GM23338 (cell line): ENCODE measurements at regions not wholly inside any gene's neighbourhood (a gene's known extent, or its start where the extent isn't known, plus 50 kb on each side); places are given as distances from the start of the nearest gene placed in this dataset.

Source experiments
- ATAC-seq: fragments of 200-7000 bp; cut with Tn5 transposase; 3 replicates; pipeline ENCODE4 v1.9.1; 2020
- DNase-seq: peaks from one replicate; pipeline ENCODE4 v3.0.0-alpha.2; 2015; ENCODE audit warnings: low spot score
- H2AFZ ChIP-seq: fragments of 200-600 bp; sonication (generic); 2 replicates; pipeline ENCODE4 v1.8.0; 2016; ENCODE audit warnings: antibody characterized with exemption, mild to moderate bottlenecking, moderate library complexity
- H3F3A ChIP-seq: fragments of 200-600 bp; sonication (generic); replicated peaks from 2 replicates; pipeline ENCODE4 v1.8.0; 2017; ENCODE audit warnings: antibody characterized with exemption, mixed run types, low read depth
- H3K27ac ChIP-seq: fragments of 200-600 bp; sonication (generic); 2 replicates; pipeline ENCODE4 v1.6.1; 2016; ENCODE audit warnings: low read depth
- H3K27me3 ChIP-seq: fragments of 200-600 bp; sonication (generic); 2 replicates; pipeline ENCODE4 v1.8.0; 2016; ENCODE audit warnings: mild to moderate bottlenecking, mixed run types, moderate library complexity; ENCODE audit not compliant: insufficient read depth
- H3K36me3 ChIP-seq: fragments of 200-600 bp; sonication (generic); 2 replicates; pipeline ENCODE4 v1.8.0; 2016; ENCODE audit warnings: mild to moderate bottlenecking; ENCODE audit not compliant: insufficient read depth
- H3K4me1 ChIP-seq: fragments of 200-600 bp; sonication (generic); 2 replicates; pipeline ENCODE4 v1.8.0; 2016; ENCODE audit warnings: mild to moderate bottlenecking, moderate library complexity; ENCODE audit not compliant: insufficient read depth
- H3K4me2 ChIP-seq: fragments of 200-600 bp; sonication (generic); 2 replicates; pipeline ENCODE4 v1.7.1; 2017; ENCODE audit warnings: mixed run types
- H3K4me3 ChIP-seq: fragments of 200-600 bp; sonication (generic); 2 replicates; pipeline ENCODE4 v1.6.1; 2016; ENCODE audit warnings: mixed run types
- H3K79me2 ChIP-seq: fragments of 200-600 bp; sonication (generic); replicated peaks from 2 replicates; pipeline ENCODE4 v1.8.0; 2017; ENCODE audit warnings: mild to moderate bottlenecking; ENCODE audit not compliant: insufficient read depth
- H3K9me2 ChIP-seq: fragments of 200-600 bp; sonication (generic); 2 replicates; pipeline ENCODE4 v1.8.0; 2017; ENCODE audit not compliant: insufficient read depth
- H4K20me1 ChIP-seq: fragments of 200-600 bp; sonication (generic); replicated peaks from 2 replicates; pipeline ENCODE4 v1.8.0; 2017; ENCODE audit warnings: mild to moderate bottlenecking; ENCODE audit not compliant: insufficient read depth
- H3K27ac Mint-ChIP-seq: 2 replicates; pipeline ENCODE4 v1.8.0; 2020; ENCODE audit warnings: inconsistent platforms, mild to moderate bottlenecking, moderate library complexity, mixed read lengths
- H3K27me3 Mint-ChIP-seq: 3 replicates; pipeline ENCODE4 v1.8.0; 2022; ENCODE audit warnings: low read depth, mild to moderate bottlenecking, moderate library complexity, mixed read lengths, inconsistent platforms; ENCODE audit not compliant: insufficient read depth, poor library complexity
- H3K36me3 Mint-ChIP-seq: 3 replicates; pipeline ENCODE4 v1.8.0; 2021; ENCODE audit warnings: low read depth, mild to moderate bottlenecking, inconsistent platforms, moderate library complexity, mixed read lengths
- H3K4me1 Mint-ChIP-seq: 3 replicates; pipeline ENCODE4 v1.8.0; 2020; ENCODE audit warnings: mild to moderate bottlenecking, inconsistent platforms, mixed read lengths
- H3K4me3 Mint-ChIP-seq: 3 replicates; pipeline ENCODE4 v1.8.0; 2021; ENCODE audit warnings: moderate library complexity, mild to moderate bottlenecking, inconsistent platforms, mixed read lengths
- H3K9me3 Mint-ChIP-seq: 3 replicates; pipeline ENCODE4 v1.8.0; 2020; ENCODE audit warnings: moderate library complexity, mild to moderate bottlenecking, inconsistent platforms, mixed read lengths
- CREB1 ChIP-seq: fragments of 250-450 bp; sonication (Bioruptor Pico); IDR thresholded peaks from 2 replicates; pipeline ENCODE4 v1.5.0; 2020; ENCODE audit warnings: low read depth, mild to moderate bottlenecking, moderate library complexity
- CTCF ChIP-seq, 2 experiments: fragments of 200-600 bp in 1 of 2; sonication (generic) in 1 of 2; conservative IDR thresholded peaks; 2 replicates each; pipeline versions ENCODE4 v1.5.1 to v1.6.1; 2016 to 2017; ENCODE audit warnings: antibody characterized with exemption in 2 of 2, low read depth in 2 of 2, mild to moderate bottlenecking in 2 of 2, moderate library complexity in 1 of 2
- ETS1 ChIP-seq: IDR thresholded peaks from 2 replicates; pipeline ENCODE4 v1.6.1; 2016; ENCODE audit warnings: antibody characterized with exemption
- EZH2 ChIP-seq: fragments of 200-600 bp; sonication (generic); IDR thresholded peaks from one replicate; pipeline ENCODE4 v1.8.0; 2017; ENCODE audit warnings: antibody characterized with exemption, mild to moderate bottlenecking, low read depth; ENCODE audit not compliant: unreplicated experiment
- EZH2phosphoT487 ChIP-seq: fragments of 200-600 bp; sonication (generic); IDR thresholded peaks from one replicate; pipeline ENCODE4 v1.8.1; 2018; ENCODE audit warnings: antibody characterized with exemption; ENCODE audit not compliant: unreplicated experiment
- NANOG ChIP-seq: IDR thresholded peaks from 2 replicates; pipeline ENCODE4 v1.6.1; 2016; ENCODE audit warnings: antibody characterized with exemption, borderline replicate concordance
- POLR2AphosphoS5 ChIP-seq: IDR thresholded peaks from 2 replicates; pipeline ENCODE4 v1.6.1; 2016; ENCODE audit warnings: antibody characterized with exemption, low read depth
- STAT1 ChIP-seq: IDR thresholded peaks from one replicate; pipeline ENCODE4 v1.6.1; 2016; ENCODE audit warnings: antibody characterized with exemption; ENCODE audit not compliant: unreplicated experiment
- ZNF114 ChIP-seq: fragments of 250-450 bp; sonication (Bioruptor Pico); IDR thresholded peaks from 2 replicates; pipeline ENCODE4 v1.5.0; 2020; ENCODE audit warnings: mild to moderate bottlenecking, moderate library complexity
- TF ChIP-seq, protein P1 (sequence below): IDR thresholded peaks from one replicate; pipeline ENCODE4 v1.6.1; 2018; ENCODE audit warnings: antibody characterized with exemption; ENCODE audit not compliant: unreplicated experiment

- H3K36me3 Mint-ChIP-seq, result no peaks in the 10 kb centered on the region
- Histone ChIP-seq H3K36me3 (no peaks in the 10 kb centered on the region), H3F3A (no peaks in the 10 kb centered on the region), H3K4me3 (no peak overlapping the region), H3K4me2 (no peak overlapping the region), H3K27me3 (no peaks in the 10 kb centered on the region), H3K4me1 (no peaks in the 10 kb centered on the region), H3K9me2 (no peaks in the 10 kb centered on the region), H3K79me2 (no peaks in the 10 kb centered on the region), H3K27ac (no peak overlapping the region), H2AFZ (0 out of 2 replicates have a peak overlapping the region, but pooled peaks have one; percentile 70), H4K20me1 (no peaks in the 10 kb centered on the region)
- H3K4me3 Mint-ChIP-seq, result no peak overlapping the region
- no peak for TF ChIP-seq POLR2AphosphoS5
- peak; percentile 59 to 89 for TF ChIP-seq CTCF (conservative IDR thresholded peaks at IDR 0.05; ENCODE audit: low read depth in 2 of 2)
- DNase-seq (peak; percentile 82), ATAC-seq (peak; percentile 100)
- peaks cover 5% of the 10 kb centered on the region for H3K27me3 Mint-ChIP-seq
- no peaks in the 10 kb centered on the region for H3K9me3 Mint-ChIP-seq
- peak overlapping the region; percentile 61; the same call in 1 of the 2 replicates for H3K27ac Mint-ChIP-seq
- peaks cover 6% of the 10 kb centered on the region; the same call in 2 of the 3 replicates for H3K4me1 Mint-ChIP-seq
These were observed 174.4 kb upstream of the HMCN1 start for GRCh38 chr1:185559684-185560331.

- H3K79me2 ChIP-seq, result no peaks in the 10 kb centered on the region
- H3K4me3 Mint-ChIP-seq, result no peak overlapping the region
- no peaks in the 10 kb centered on the region for H3K4me1 ChIP-seq
- no peak overlapping the region for H2AFZ ChIP-seq
- H3F3A ChIP-seq, result no peaks in the 10 kb centered on the region
- H3K36me3 ChIP-seq, result no peaks in the 10 kb centered on the region
- ATAC-seq (no peak), DNase-seq (no peak)
- no peaks in the 10 kb centered on the region for H3K9me3 Mint-ChIP-seq
- no peak overlapping the region for H3K27ac Mint-ChIP-seq
- H3K27me3 ChIP-seq, result no peaks in the 10 kb centered on the region
- no peaks in the 10 kb centered on the region for H4K20me1 ChIP-seq
- no peaks in the 10 kb centered on the region for H3K9me2 ChIP-seq
- H3K36me3 Mint-ChIP-seq, result no peaks in the 10 kb centered on the region
- H3K4me2 ChIP-seq, result no peak overlapping the region
- H3K27me3 Mint-ChIP-seq, result peaks cover 3% of the 10 kb centered on the region
- H3K4me3 ChIP-seq, result no peak overlapping the region
- H3K4me1 Mint-ChIP-seq, result peaks cover 6% of the 10 kb centered on the region; the same call in 2 of the 3 replicates
- no peak overlapping the region for H3K27ac ChIP-seq
- TF ChIP-seq CTCF (conservative IDR thresholded peaks at IDR 0.05; ENCODE audit: low read depth in 2 of 2) (no peak), ZNF114 (CRISPR knock-in tag) (no peak), POLR2AphosphoS5 (no peak), STAT1 (no peak), CREB1 (CRISPR knock-in tag) (no peak), NANOG (no peak), EZH2 (no peak), EZH2phosphoT487 (no peak), ETS1 (no peak)
- TF ChIP-seq, protein P1, sequence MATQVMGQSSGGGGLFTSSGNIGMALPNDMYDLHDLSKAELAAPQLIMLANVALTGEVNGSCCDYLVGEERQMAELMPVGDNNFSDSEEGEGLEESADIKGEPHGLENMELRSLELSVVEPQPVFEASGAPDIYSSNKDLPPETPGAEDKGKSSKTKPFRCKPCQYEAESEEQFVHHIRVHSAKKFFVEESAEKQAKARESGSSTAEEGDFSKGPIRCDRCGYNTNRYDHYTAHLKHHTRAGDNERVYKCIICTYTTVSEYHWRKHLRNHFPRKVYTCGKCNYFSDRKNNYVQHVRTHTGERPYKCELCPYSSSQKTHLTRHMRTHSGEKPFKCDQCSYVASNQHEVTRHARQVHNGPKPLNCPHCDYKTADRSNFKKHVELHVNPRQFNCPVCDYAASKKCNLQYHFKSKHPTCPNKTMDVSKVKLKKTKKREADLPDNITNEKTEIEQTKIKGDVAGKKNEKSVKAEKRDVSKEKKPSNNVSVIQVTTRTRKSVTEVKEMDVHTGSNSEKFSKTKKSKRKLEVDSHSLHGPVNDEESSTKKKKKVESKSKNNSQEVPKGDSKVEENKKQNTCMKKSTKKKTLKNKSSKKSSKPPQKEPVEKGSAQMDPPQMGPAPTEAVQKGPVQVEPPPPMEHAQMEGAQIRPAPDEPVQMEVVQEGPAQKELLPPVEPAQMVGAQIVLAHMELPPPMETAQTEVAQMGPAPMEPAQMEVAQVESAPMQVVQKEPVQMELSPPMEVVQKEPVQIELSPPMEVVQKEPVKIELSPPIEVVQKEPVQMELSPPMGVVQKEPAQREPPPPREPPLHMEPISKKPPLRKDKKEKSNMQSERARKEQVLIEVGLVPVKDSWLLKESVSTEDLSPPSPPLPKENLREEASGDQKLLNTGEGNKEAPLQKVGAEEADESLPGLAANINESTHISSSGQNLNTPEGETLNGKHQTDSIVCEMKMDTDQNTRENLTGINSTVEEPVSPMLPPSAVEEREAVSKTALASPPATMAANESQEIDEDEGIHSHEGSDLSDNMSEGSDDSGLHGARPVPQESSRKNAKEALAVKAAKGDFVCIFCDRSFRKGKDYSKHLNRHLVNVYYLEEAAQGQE, result no peak
These were observed 175.0 kb upstream of the HMCN1 start for GRCh38 chr1:185559151-185559550.
